CD14-positive monocyte (primary cell): ENCODE measurements at regions not wholly inside any gene's neighbourhood (a gene's known extent, or its start where the extent isn't known, plus 50 kb on each side); places are given as distances from the start of the nearest gene placed in this dataset.

Experiments
- DNase-seq, 3 donors: peaks; one replicate each; pipeline ENCODE4 v3.0.0-alpha.2; 2011 to 2022
- H2AFZ ChIP-seq: 2 replicates; pipeline ENCODE4 v1.6.0; 2012; ENCODE audit warnings: mild to moderate bottlenecking, low read depth, low read length, inconsistent platforms; ENCODE audit not compliant: insufficient read depth, poor library complexity, severe bottlenecking
- H3K27ac ChIP-seq, 2 donors: 1 replicate in 1 of 2; 2 replicates in 1 of 2; pipeline ENCODE4 v1.5.1; 2012 to 2013; ENCODE audit warnings: low read length in 2 of 2, control low read depth in 1 of 2, inconsistent platforms in 1 of 2, low read depth in 1 of 2, mild to moderate bottlenecking in 1 of 2
- H3K27me3 ChIP-seq, 2 donors: one replicate each; pipeline versions ENCODE4 v1.6.0 to v1.6.1; 2011 to 2013; ENCODE audit warnings: low read length in 2 of 2; ENCODE audit not compliant: control insufficient read depth in 2 of 2, insufficient read depth in 2 of 2
- H3K36me3 ChIP-seq, 2 donors: replicated peaks in 1 of 2; 1 replicate in 1 of 2; 2 replicates in 1 of 2; pipeline versions ENCODE4 v1.5.1 to v1.6.1; 2012 to 2013; ENCODE audit warnings: low read length in 2 of 2, control low read depth in 1 of 2, inconsistent platforms in 1 of 2, mild to moderate bottlenecking in 1 of 2; ENCODE audit not compliant: insufficient read depth in 2 of 2, control insufficient read depth in 1 of 2
- H3K4me1 ChIP-seq, 2 donors: 1 replicate in 1 of 2; 2 replicates in 1 of 2; pipeline versions ENCODE4 v1.5.1 to v1.6.1; 2012 to 2013; ENCODE audit warnings: low read length in 2 of 2, control low read depth in 1 of 2, inconsistent platforms in 1 of 2, mild to moderate bottlenecking in 1 of 2, moderate library complexity in 1 of 2; ENCODE audit not compliant: insufficient read depth in 2 of 2, control insufficient read depth in 1 of 2
- H3K4me2 ChIP-seq: replicated peaks from 2 replicates; pipeline ENCODE3; 2012; ENCODE audit warnings: low read length, moderate library complexity, mild to moderate bottlenecking; ENCODE audit not compliant: poor library complexity, severe bottlenecking; ENCODE audit errors: extremely low read depth
- H3K4me3 ChIP-seq, 3 experiments: fragments of 200-600 bp in 1 of 3; sonication (generic) in 1 of 3; replicated peaks in 1 of 3; 1 replicate in 2 of 3; 2 replicates in 1 of 3; pipeline ENCODE4 v1.5.1; 2011 to 2013; ENCODE audit warnings: low read length in 3 of 3, mild to moderate bottlenecking in 3 of 3, control low read depth in 2 of 3, low read depth in 2 of 3, inconsistent platforms in 1 of 3, moderate library complexity in 1 of 3
- H3K79me2 ChIP-seq: 2 replicates; pipeline ENCODE4 v1.6.0; 2012; ENCODE audit warnings: mild to moderate bottlenecking, control low read depth, inconsistent platforms, low read length, moderate library complexity; ENCODE audit not compliant: insufficient read depth
- H3K9ac ChIP-seq: 2 replicates; pipeline ENCODE4 v1.6.0; 2017; ENCODE audit warnings: low read length, mild to moderate bottlenecking; ENCODE audit not compliant: insufficient read depth, poor library complexity, severe bottlenecking
- H3K9me3 ChIP-seq, 2 donors: replicated peaks in 1 of 2; 1 replicate in 1 of 2; 2 replicates in 1 of 2; pipeline versions ENCODE4 v1.5.1 to v1.6.1; 2012 to 2013; ENCODE audit warnings: low read length in 2 of 2, control low read depth in 1 of 2; ENCODE audit not compliant: control insufficient read depth in 1 of 2, insufficient read depth in 1 of 2
- H4K20me1 ChIP-seq: 2 replicates; pipeline ENCODE4 v1.6.0; 2012; ENCODE audit warnings: mild to moderate bottlenecking, low read length, control low read depth, moderate library complexity; ENCODE audit not compliant: insufficient read depth
- H3K27ac Mint-ChIP-seq, 7 donors: one replicate each; pipeline ENCODE4 v1.8.0; 2020; ENCODE audit warnings: mild to moderate bottlenecking in 7 of 7, mixed read lengths in 7 of 7, moderate library complexity in 6 of 7, inconsistent platforms in 2 of 7
- H3K27me3 Mint-ChIP-seq, 3 donors: one replicate each; pipeline ENCODE4 v1.8.0; 2021 to 2022; ENCODE audit warnings: low read depth in 3 of 3, mild to moderate bottlenecking in 3 of 3, mixed read lengths in 3 of 3, moderate library complexity in 3 of 3, inconsistent platforms in 1 of 3
- H3K36me3 Mint-ChIP-seq, 2 donors: one replicate each; pipeline ENCODE4 v1.8.0; 2020; ENCODE audit warnings: mixed read lengths in 2 of 2, inconsistent platforms in 1 of 2, mild to moderate bottlenecking in 1 of 2
- H3K4me1 Mint-ChIP-seq: one replicate; pipeline ENCODE4 v1.8.0; 2020; ENCODE audit warnings: mild to moderate bottlenecking, mixed read lengths
- H3K4me3 Mint-ChIP-seq, 2 donors: one replicate each; pipeline ENCODE4 v1.8.0; 2020; ENCODE audit warnings: mild to moderate bottlenecking in 2 of 2, mixed read lengths in 2 of 2, moderate library complexity in 1 of 2
- H3K9me3 Mint-ChIP-seq, 7 donors: one replicate each; pipeline ENCODE4 v1.8.0; 2020 to 2022; ENCODE audit warnings: mixed read lengths in 7 of 7, mild to moderate bottlenecking in 6 of 7, moderate library complexity in 6 of 7, inconsistent platforms in 2 of 7
- CTCF ChIP-seq: fragments of 200-600 bp; IDR thresholded peaks from one replicate; pipeline ENCODE4 v1.8.0; 2022; ENCODE audit warnings: antibody characterized with exemption, mild to moderate bottlenecking
- WGBS: methylation state at CpG from one replicate; pipeline ENCODE4 v1.1.5; 2013; ENCODE audit warnings: missing lambda C conversion rate; ENCODE audit not compliant: insufficient coverage; 5-methylcytosine and 5-hydroxymethylcytosine counted together
- intact Hi-C, 2 donors: fragments of 100-400 bp; cut with micrococcal nuclease; formaldehyde crosslinking; loops; one replicate each; pipeline versions ENCODE4 v1.15.0 to v1.15.1; 2023

GRCh38 chr14:105737504-105738246 lies 211.3 kb downstream of the TMEM121 start:
- H3K9ac ChIP-seq, result no peak overlapping the region
- H3K36me3 ChIP-seq, result no peaks in the 10 kb centered on the region
- H3K4me3 ChIP-seq, result no peak overlapping the region
- no peak for TF ChIP-seq CTCF
- H3K4me3 Mint-ChIP-seq, result peak overlapping the region in 1 of 2 donors; percentile 2
- H3K79me2 ChIP-seq, result no peaks in the 10 kb centered on the region
- intact Hi-C loops, result no loop called here
- no peaks in the 10 kb centered on the region for H4K20me1 ChIP-seq
- no peaks in the 10 kb centered on the region for H3K9me3 ChIP-seq
- H3K9me3 Mint-ChIP-seq, result peaks cover 0 to 2% (median 0%) of the 10 kb centered on the region in 7 donors
- no peak overlapping the region for H3K4me2 ChIP-seq
- no peaks in the 10 kb centered on the region for H3K4me1 ChIP-seq
- 84% methylated on average over 9 of the region's 17 CpGs for WGBS
- H3K27ac Mint-ChIP-seq, result no peak overlapping the region
- no peak overlapping the region for H2AFZ ChIP-seq
- no peaks in the 10 kb centered on the region for H3K27me3 ChIP-seq
- no peaks in the 10 kb centered on the region for H3K27me3 Mint-ChIP-seq
- no peaks in the 10 kb centered on the region for H3K4me1 Mint-ChIP-seq
- H3K36me3 Mint-ChIP-seq, result no peaks in the 10 kb centered on the region
- no peak overlapping the region for H3K27ac ChIP-seq
- DNase-seq, result no peak

- no peak overlapping the region for H3K9ac ChIP-seq
- Mint-ChIP-seq H3K36me3 (no peaks in the 10 kb centered on the region), H3K27me3 (no peaks in the 10 kb centered on the region), H3K27ac (no peak overlapping the region), H3K4me3 (no peak overlapping the region), H3K4me1 (no peaks in the 10 kb centered on the region), H3K9me3 (peaks cover 0 to 2% (median 0%) of the 10 kb centered on the region in 7 donors)
- DNase-seq, result no peak
- H3K36me3 ChIP-seq, result no peaks in the 10 kb centered on the region
- H3K9me3 ChIP-seq, result no peaks in the 10 kb centered on the region
- no peaks in the 10 kb centered on the region for H3K4me1 ChIP-seq
- H3K27ac ChIP-seq, result no peak overlapping the region
- intact Hi-C loops, result no loop called here
- no peaks in the 10 kb centered on the region for H3K27me3 ChIP-seq
- 96% methylated on average over 7 of the region's 8 CpGs for WGBS
- no peaks in the 10 kb centered on the region for H4K20me1 ChIP-seq
- no peaks in the 10 kb centered on the region for H3K79me2 ChIP-seq
- H3K4me3 ChIP-seq, result no peak overlapping the region
- no peak for TF ChIP-seq CTCF
- H3K4me2 ChIP-seq, result no peak overlapping the region
- no peak overlapping the region for H2AFZ ChIP-seq
These were observed 212.3 kb downstream of the TMEM121 start for GRCh38 chr14:105738638-105739037.
